GM19463 (cell line): ENCODE measurements at regions not wholly inside any gene's neighbourhood (a gene's known extent, or its start where the extent isn't known, plus 50 kb on each side); places are given as distances from the start of the nearest gene placed in this dataset.

Experiments used
- ATAC-seq: cut with Tn5 transposase; IDR thresholded peaks from one replicate; pipeline ENCODE4 v1.9.1; 2021; ENCODE audit warnings: mild to moderate bottlenecking, moderate library complexity; ENCODE audit not compliant: unreplicated experiment

GRCh38 chr13:95352486-95352885, 51.2 kb upstream of the ABCC4 start:
- no peak for ATAC-seq

GRCh38 chr13:95354156-95354555, 52.9 kb upstream of the ABCC4 start:
- ATAC-seq, result no peak

- ATAC-seq, result no peak
These were observed 53.6 kb upstream of the ABCC4 start for GRCh38 chr13:95354680-95355487.

- ATAC-seq, result no peak
These were observed 54.2 kb upstream of the ABCC4 start for GRCh38 chr13:95355494-95355893.

- no peak for ATAC-seq
These were observed 55.7 kb upstream of the ABCC4 start for GRCh38 chr13:95356916-95357315.

GRCh38 chr13:95357875-95358274, 56.6 kb upstream of the ABCC4 start:
- no peak for ATAC-seq

- no peak for ATAC-seq
These were observed 58.8 kb upstream of the ABCC4 start for GRCh38 chr13:95360052-95360451.

GRCh38 chr13:95360464-95361097, 59.3 kb upstream of the ABCC4 start:
- ATAC-seq, result no peak

- ATAC-seq, result no peak
These were observed 60.4 kb upstream of the ABCC4 start for GRCh38 chr13:95361686-95362085.

- no peak for ATAC-seq
These were observed 61.4 kb upstream of the ABCC4 start for GRCh38 chr13:95362666-95363065.

GRCh38 chr13:95367309-95367843, 66.1 kb upstream of the ABCC4 start:
- ATAC-seq, result no peak

- ATAC-seq, result no peak
These were observed 67.7 kb upstream of the ABCC4 start for GRCh38 chr13:95368998-95369397.

GRCh38 chr13:95375706-95376105, 74.5 kb upstream of the ABCC4 start:
- ATAC-seq, result no peak

- ATAC-seq, result no peak
These were observed 77.4 kb upstream of the ABCC4 start for GRCh38 chr13:95378603-95379002.

- ATAC-seq, result peak; percentile 81
These were observed 79.4 kb upstream of the ABCC4 start for GRCh38 chr13:95380468-95381211.

GRCh38 chr13:95381212-95381527, 79.9 kb upstream of the ABCC4 start:
- ATAC-seq, result no peak

GRCh38 chr13:95382411-95382810, 81.2 kb upstream of the ABCC4 start:
- ATAC-seq, result no peak

- peak; percentile 46 for ATAC-seq
These were observed 81.7 kb upstream of the ABCC4 start for GRCh38 chr13:95382916-95383315.

- no peak for ATAC-seq
These were observed 84.1 kb upstream of the ABCC4 start for GRCh38 chr13:95385373-95385772.

- ATAC-seq, result no peak
These were observed 84.5 kb upstream of the ABCC4 start for GRCh38 chr13:95385798-95386197.

GRCh38 chr13:95386370-95386769, 85.1 kb upstream of the ABCC4 start:
- no peak for ATAC-seq

- no peak for ATAC-seq
These were observed 86.5 kb upstream of the ABCC4 start for GRCh38 chr13:95387733-95388207.
